ENCODE measurements at regions not wholly inside any gene's neighbourhood (a gene's known extent, or its start where the extent isn't known, plus 50 kb on each side); places are given as distances from the start of the nearest gene placed in this dataset.

GRCh38 chr17:71464241-71464640 is 656.6 kb upstream of the SOX9 start:
- Histone ChIP-seq H3K27me3 (ENCODE audit: low read depth, low read length) (no peaks in the 10 kb centered on the region), H3K27ac (ENCODE audit: low read length) (no peak overlapping the region), H3K36me3 (ENCODE audit: control insufficient read depth in 1 of 2, insufficient read depth in 2 of 2, low read length in 2 of 2) (no peaks in the 10 kb centered on the region), H3K9me3 (ENCODE audit: control insufficient read depth in 1 of 2, low read length in 2 of 2) (no peaks in the 10 kb centered on the region), H3K4me1 (ENCODE audit: control insufficient read depth in 1 of 2, insufficient read depth in 2 of 2, low read length in 2 of 2) (no peaks in the 10 kb centered on the region), H3K4me3 (ENCODE audit: low read depth in 1 of 2, low read length in 2 of 2) (no peak overlapping the region)

GRCh38 chr17:71464751-71465150 is 656.1 kb upstream of the SOX9 start:
- Histone ChIP-seq H3K4me3 (ENCODE audit: low read depth in 1 of 2, low read length in 2 of 2) (no peak overlapping the region), H3K4me1 (ENCODE audit: control insufficient read depth in 1 of 2, insufficient read depth in 2 of 2, low read length in 2 of 2) (no peaks in the 10 kb centered on the region), H3K36me3 (ENCODE audit: control insufficient read depth in 1 of 2, insufficient read depth in 2 of 2, low read length in 2 of 2) (no peaks in the 10 kb centered on the region), H3K27ac (ENCODE audit: low read length) (no peak overlapping the region), H3K27me3 (ENCODE audit: low read depth, low read length) (no peaks in the 10 kb centered on the region), H3K9me3 (ENCODE audit: control insufficient read depth in 1 of 2, low read length in 2 of 2) (no peaks in the 10 kb centered on the region)

GRCh38 chr17:71467719-71468118 is 653.1 kb upstream of the SOX9 start:
- Histone ChIP-seq H3K36me3 (ENCODE audit: control insufficient read depth in 1 of 2, insufficient read depth in 2 of 2, low read length in 2 of 2) (no peaks in the 10 kb centered on the region), H3K27ac (ENCODE audit: low read length) (no peak overlapping the region), H3K4me3 (ENCODE audit: low read depth in 1 of 2, low read length in 2 of 2) (no peak overlapping the region), H3K27me3 (ENCODE audit: low read depth, low read length) (no peaks in the 10 kb centered on the region), H3K9me3 (ENCODE audit: control insufficient read depth in 1 of 2, low read length in 2 of 2) (no peaks in the 10 kb centered on the region), H3K4me1 (ENCODE audit: control insufficient read depth in 1 of 2, insufficient read depth in 2 of 2, low read length in 2 of 2) (no peaks in the 10 kb centered on the region)

GRCh38 chr17:71470062-71470461 is 650.8 kb upstream of the SOX9 start:
- Histone ChIP-seq H3K9me3 (ENCODE audit: control insufficient read depth in 1 of 2, low read length in 2 of 2) (no peaks in the 10 kb centered on the region), H3K27me3 (ENCODE audit: low read depth, low read length) (no peaks in the 10 kb centered on the region), H3K27ac (ENCODE audit: low read length) (no peak overlapping the region), H3K36me3 (ENCODE audit: control insufficient read depth in 1 of 2, insufficient read depth in 2 of 2, low read length in 2 of 2) (no peaks in the 10 kb centered on the region), H3K4me3 (ENCODE audit: low read depth in 1 of 2, low read length in 2 of 2) (no peak overlapping the region), H3K4me1 (ENCODE audit: control insufficient read depth in 1 of 2, insufficient read depth in 2 of 2, low read length in 2 of 2) (no peaks in the 10 kb centered on the region)

- H3K27ac ChIP-seq (ENCODE audit: low read length) = no peak overlapping the region
- H3K4me3 ChIP-seq (ENCODE audit: low read depth in 1 of 2, low read length in 2 of 2) = no peak overlapping the region
- no peaks in the 10 kb centered on the region for H3K27me3 ChIP-seq (ENCODE audit: low read depth, low read length)
- H3K4me1 ChIP-seq (ENCODE audit: control insufficient read depth in 1 of 2, insufficient read depth in 2 of 2, low read length in 2 of 2) = no peaks in the 10 kb centered on the region
- no peaks in the 10 kb centered on the region for H3K9me3 ChIP-seq (ENCODE audit: control insufficient read depth in 1 of 2, low read length in 2 of 2)
- H3K36me3 ChIP-seq (ENCODE audit: control insufficient read depth in 1 of 2, insufficient read depth in 2 of 2, low read length in 2 of 2) = no peaks in the 10 kb centered on the region
Measured at GRCh38 chr17:71472809-71473789, 647.7 kb upstream of the SOX9 start.

- no peaks in the 10 kb centered on the region for H3K27me3 ChIP-seq (ENCODE audit: low read depth, low read length)
- H3K9me3 ChIP-seq (ENCODE audit: control insufficient read depth in 1 of 2, low read length in 2 of 2) = no peaks in the 10 kb centered on the region
- H3K36me3 ChIP-seq (ENCODE audit: control insufficient read depth in 1 of 2, insufficient read depth in 2 of 2, low read length in 2 of 2) = no peaks in the 10 kb centered on the region
- H3K4me3 ChIP-seq (ENCODE audit: low read depth in 1 of 2, low read length in 2 of 2) = no peak overlapping the region
- H3K4me1 ChIP-seq (ENCODE audit: control insufficient read depth in 1 of 2, insufficient read depth in 2 of 2, low read length in 2 of 2) = no peaks in the 10 kb centered on the region
- no peak overlapping the region for H3K27ac ChIP-seq (ENCODE audit: low read length)
Measured at GRCh38 chr17:71477356-71477755, 643.5 kb upstream of the SOX9 start.

GRCh38 chr17:71480099-71480498 is 640.7 kb upstream of the SOX9 start:
- H3K27me3 ChIP-seq (ENCODE audit: low read depth, low read length) = no peaks in the 10 kb centered on the region
- no peaks in the 10 kb centered on the region for H3K4me1 ChIP-seq (ENCODE audit: control insufficient read depth in 1 of 2, insufficient read depth in 2 of 2, low read length in 2 of 2)
- no peak overlapping the region for H3K4me3 ChIP-seq (ENCODE audit: low read depth in 1 of 2, low read length in 2 of 2)
- no peak overlapping the region for H3K27ac ChIP-seq (ENCODE audit: low read length)
- H3K36me3 ChIP-seq (ENCODE audit: control insufficient read depth in 1 of 2, insufficient read depth in 2 of 2, low read length in 2 of 2) = no peaks in the 10 kb centered on the region
- H3K9me3 ChIP-seq (ENCODE audit: control insufficient read depth in 1 of 2, low read length in 2 of 2) = no peaks in the 10 kb centered on the region

- no peaks in the 10 kb centered on the region for H3K4me1 ChIP-seq (ENCODE audit: control insufficient read depth in 1 of 2, insufficient read depth in 2 of 2, low read length in 2 of 2)
- H3K27me3 ChIP-seq (ENCODE audit: low read depth, low read length) = no peaks in the 10 kb centered on the region
- H3K4me3 ChIP-seq (ENCODE audit: low read depth in 1 of 2, low read length in 2 of 2) = no peak overlapping the region
- no peaks in the 10 kb centered on the region for H3K36me3 ChIP-seq (ENCODE audit: control insufficient read depth in 1 of 2, insufficient read depth in 2 of 2, low read length in 2 of 2)
- no peaks in the 10 kb centered on the region for H3K9me3 ChIP-seq (ENCODE audit: control insufficient read depth in 1 of 2, low read length in 2 of 2)
- H3K27ac ChIP-seq (ENCODE audit: low read length) = no peak overlapping the region
Measured at GRCh38 chr17:71482625-71483024, 638.2 kb upstream of the SOX9 start.

GRCh38 chr17:71484546-71484945 is 636.3 kb upstream of the SOX9 start:
- no peaks in the 10 kb centered on the region for H3K36me3 ChIP-seq (ENCODE audit: control insufficient read depth in 1 of 2, insufficient read depth in 2 of 2, low read length in 2 of 2)
- no peak overlapping the region for H3K27ac ChIP-seq (ENCODE audit: low read length)
- no peaks in the 10 kb centered on the region for H3K9me3 ChIP-seq (ENCODE audit: control insufficient read depth in 1 of 2, low read length in 2 of 2)

GRCh38 chr17:71485426-71485825 is 635.4 kb upstream of the SOX9 start:
- Histone ChIP-seq H3K27me3 (ENCODE audit: low read depth, low read length) (no peaks in the 10 kb centered on the region), H3K36me3 (ENCODE audit: control insufficient read depth in 1 of 2, insufficient read depth in 2 of 2, low read length in 2 of 2) (no peaks in the 10 kb centered on the region), H3K27ac (ENCODE audit: low read length) (no peak overlapping the region), H3K9me3 (ENCODE audit: control insufficient read depth in 1 of 2, low read length in 2 of 2) (no peaks in the 10 kb centered on the region), H3K4me1 (ENCODE audit: control insufficient read depth in 1 of 2, insufficient read depth in 2 of 2, low read length in 2 of 2) (no peaks in the 10 kb centered on the region), H3K4me3 (ENCODE audit: low read depth in 1 of 2, low read length in 2 of 2) (no peak overlapping the region)

More at GRCh38 chr17:71484546-71484945, 636.3 kb upstream of the SOX9 start:
- Histone ChIP-seq H3K4me1 (ENCODE audit: control insufficient read depth in 1 of 2, insufficient read depth in 2 of 2, low read length in 2 of 2) (no peaks in the 10 kb centered on the region), H3K27me3 (ENCODE audit: low read depth, low read length) (no peaks in the 10 kb centered on the region), H3K4me3 (ENCODE audit: low read depth in 1 of 2, low read length in 2 of 2) (no peak overlapping the region)

GRCh38 chr17:71486261-71486660 is 634.6 kb upstream of the SOX9 start:
- Histone ChIP-seq H3K4me3 (ENCODE audit: low read depth in 1 of 2, low read length in 2 of 2) (no peak overlapping the region), H3K27me3 (ENCODE audit: low read depth, low read length) (no peaks in the 10 kb centered on the region), H3K27ac (ENCODE audit: low read length) (no peak overlapping the region), H3K9me3 (ENCODE audit: control insufficient read depth in 1 of 2, low read length in 2 of 2) (no peaks in the 10 kb centered on the region), H3K36me3 (ENCODE audit: control insufficient read depth in 1 of 2, insufficient read depth in 2 of 2, low read length in 2 of 2) (no peaks in the 10 kb centered on the region), H3K4me1 (ENCODE audit: control insufficient read depth in 1 of 2, insufficient read depth in 2 of 2, low read length in 2 of 2) (no peaks in the 10 kb centered on the region)

- H3K27ac ChIP-seq (ENCODE audit: low read length) = no peak overlapping the region
- H3K27me3 ChIP-seq (ENCODE audit: low read depth, low read length) = no peaks in the 10 kb centered on the region
- H3K36me3 ChIP-seq (ENCODE audit: control insufficient read depth in 1 of 2, insufficient read depth in 2 of 2, low read length in 2 of 2) = no peaks in the 10 kb centered on the region
- H3K4me3 ChIP-seq (ENCODE audit: low read depth in 1 of 2, low read length in 2 of 2) = no peak overlapping the region
- H3K4me1 ChIP-seq (ENCODE audit: control insufficient read depth in 1 of 2, insufficient read depth in 2 of 2, low read length in 2 of 2) = no peaks in the 10 kb centered on the region
- H3K9me3 ChIP-seq (ENCODE audit: control insufficient read depth in 1 of 2, low read length in 2 of 2) = no peaks in the 10 kb centered on the region
Measured at GRCh38 chr17:71488851-71489250, 632.0 kb upstream of the SOX9 start.
